T-cell (primary cell): ENCODE measurements at regions not wholly inside any gene's neighbourhood (a gene's known extent, or its start where the extent isn't known, plus 50 kb on each side); places are given as distances from the start of the nearest gene placed in this dataset.
"Not testable (repeated sequence)": the region's sequence is repeated elsewhere in the genome, so short reads cannot be mapped to it uniquely, and the experiment has no call there.

Experiments
- ATAC-seq, 4 experiments: fragments of 200-7000 bp in 3 of 4; fragments of 150-1000 bp in 1 of 4; cut with Tn5 transposase; replicated peaks in 1 of 4; 1 replicate in 3 of 4; 2 replicates in 1 of 4; pipeline ENCODE4 v1.10.0; 2021; ENCODE audit warnings: moderate library complexity in 3 of 4, mild to moderate bottlenecking in 2 of 4, moderate number of reproducible peaks in 1 of 4
- CTCF ChIA-PET, 2 donors: fragments of 300-600 bp; sonication (Branson Sonifier 250); formaldehyde crosslinking; loops; one replicate each; lab custom pipeline; 2022; ENCODE audit warnings: antibody characterized with exemption in 2 of 2; lab: Charles Lee
- POLR2A ChIA-PET, 2 donors: fragments of 300-600 bp; sonication (Branson Sonifier 250); formaldehyde crosslinking; loops; one replicate each; lab custom pipeline; 2022; ENCODE audit warnings: antibody characterized with exemption in 2 of 2; lab: Charles Lee
- DNase-seq, 35 experiments: peaks; one replicate each; pipeline versions ENCODE4 v3.0.0 to v3.0.0-alpha.2; 2013 to 2023
- H3K27ac ChIP-seq: one replicate; pipeline ENCODE4 v1.5.1; 2013; ENCODE audit warnings: low read length
- H3K27me3 ChIP-seq, 2 experiments: replicated peaks in 1 of 2; 1 replicate in 1 of 2; 2 replicates in 1 of 2; pipeline versions ENCODE4 v1.6.1 to v1.7.0; 2013; ENCODE audit warnings: low read length in 1 of 2, mixed read lengths in 1 of 2; ENCODE audit not compliant: control insufficient read depth in 2 of 2, insufficient read depth in 2 of 2; ENCODE audit errors: extremely low read depth in 1 of 2
- H3K36me3 ChIP-seq, 2 donors: 1 replicate in 1 of 2; 2 replicates in 1 of 2; pipeline versions ENCODE4 v1.6.1 to v1.7.0; 2013; ENCODE audit warnings: low read length in 1 of 2; ENCODE audit not compliant: control insufficient read depth in 2 of 2, insufficient read depth in 1 of 2; ENCODE audit errors: extremely low read depth in 1 of 2
- H3K4me1 ChIP-seq, 2 experiments: 1 replicate in 1 of 2; 2 replicates in 1 of 2; pipeline versions ENCODE4 v1.6.1 to v1.7.0; 2013; ENCODE audit warnings: low read length in 2 of 2, mixed read lengths in 1 of 2; ENCODE audit not compliant: insufficient read depth in 2 of 2, control insufficient read depth in 1 of 2; ENCODE audit errors: extremely low read depth in 1 of 2
- H3K4me3 ChIP-seq, 2 donors: 1 replicate in 1 of 2; 2 replicates in 1 of 2; pipeline versions ENCODE4 v1.5.1 to v1.7.0; 2013; ENCODE audit warnings: mild to moderate bottlenecking in 2 of 2, low read length in 1 of 2, moderate library complexity in 1 of 2; ENCODE audit not compliant: control insufficient read depth in 1 of 2; ENCODE audit errors: extremely low read depth in 1 of 2
- H3K9me3 ChIP-seq: 2 replicates; pipeline ENCODE4 v1.7.0; 2013
- H3K27ac Mint-ChIP-seq, 2 donors: one replicate each; pipeline ENCODE4 v1.8.0; 2020 to 2021; ENCODE audit warnings: mild to moderate bottlenecking in 2 of 2, mixed read lengths in 2 of 2
- H3K27me3 Mint-ChIP-seq, 2 donors: one replicate each; pipeline ENCODE4 v1.8.0; 2021 to 2022; ENCODE audit warnings: mixed read lengths in 2 of 2
- H3K36me3 Mint-ChIP-seq: one replicate; pipeline ENCODE4 v1.8.0; 2021; ENCODE audit warnings: mixed read lengths
- H3K4me1 Mint-ChIP-seq, 3 donors: one replicate each; pipeline ENCODE4 v1.8.0; 2020 to 2022; ENCODE audit warnings: mixed read lengths in 3 of 3, mild to moderate bottlenecking in 1 of 3
- H3K4me3 Mint-ChIP-seq, 3 donors: one replicate each; pipeline ENCODE4 v1.8.0; 2020 to 2022; ENCODE audit warnings: mild to moderate bottlenecking in 3 of 3, mixed read lengths in 3 of 3, moderate library complexity in 3 of 3
- H3K9me3 Mint-ChIP-seq, 3 donors: one replicate each; pipeline ENCODE4 v1.8.0; 2020 to 2022; ENCODE audit warnings: mixed read lengths in 3 of 3
- WGBS: methylation state at CpG from one replicate; pipeline ENCODE4 v1.1.5; 2013; ENCODE audit warnings: missing lambda C conversion rate; ENCODE audit not compliant: insufficient coverage; 5-methylcytosine and 5-hydroxymethylcytosine counted together

- H3K4me3 ChIP-seq, result no peak overlapping the region
- WGBS, result 0% methylated on average over 2 of the region's 5 CpGs
Measured at GRCh38 chr1:38190983-38191382, 144.4 kb upstream of the POU3F1 start.

GRCh38 chr1:38187552-38187951, 141.0 kb upstream of the POU3F1 start:
- Histone ChIP-seq H3K27ac (no peak overlapping the region), H3K4me1 (no peaks in the 10 kb centered on the region), H3K4me3 (no peak overlapping the region), H3K27me3 (peaks cover 0 to 22% of the 10 kb centered on the region in 2 experiments), H3K9me3 (no peaks in the 10 kb centered on the region), H3K36me3 (no peaks in the 10 kb centered on the region)
- no peak overlapping the region for H3K27ac Mint-ChIP-seq
- no peak overlapping the region for H3K4me3 Mint-ChIP-seq
- 80% methylated on average over 5 of the region's 9 CpGs for WGBS
- POLR2A ChIA-PET, result no interaction called here
- CTCF ChIA-PET, result no interaction called here
- peaks cover 39 to 55% of the 10 kb centered on the region in 2 donors for H3K27me3 Mint-ChIP-seq
- ATAC-seq (no peak), DNase-seq (no peak)
- no peaks in the 10 kb centered on the region for H3K36me3 Mint-ChIP-seq
- H3K4me1 Mint-ChIP-seq, result no peaks in the 10 kb centered on the region
- no peaks in the 10 kb centered on the region for H3K9me3 Mint-ChIP-seq

More at GRCh38 chr1:38190983-38191382, 144.4 kb upstream of the POU3F1 start:
- ATAC-seq (no peak), DNase-seq (no peak)
- Mint-ChIP-seq H3K4me1 (no peaks in the 10 kb centered on the region), H3K9me3 (no peaks in the 10 kb centered on the region), H3K36me3 (no peaks in the 10 kb centered on the region), H3K27ac (no peak overlapping the region), H3K27me3 (peaks cover 38 to 56% of the 10 kb centered on the region in 2 donors), H3K4me3 (no peak overlapping the region)
- Histone ChIP-seq H3K27ac (no peak overlapping the region), H3K36me3 (no peaks in the 10 kb centered on the region), H3K27me3 (peaks cover 0 to 28% of the 10 kb centered on the region in 2 experiments), H3K4me1 (no peaks in the 10 kb centered on the region), H3K9me3 (no peaks in the 10 kb centered on the region)
- ChIA-PET CTCF (no interaction called here), POLR2A (no interaction called here)

GRCh38 chr1:38186566-38186965, 140.0 kb upstream of the POU3F1 start:
- Histone ChIP-seq H3K36me3 (no peaks in the 10 kb centered on the region), H3K27ac (no peak overlapping the region), H3K9me3 (no peaks in the 10 kb centered on the region), H3K4me1 (no peaks in the 10 kb centered on the region), H3K4me3 (no peak overlapping the region), H3K27me3 (peaks cover 0 to 21% of the 10 kb centered on the region in 2 experiments)
- Mint-ChIP-seq H3K27ac (no peak overlapping the region), H3K27me3 (peaks cover 35 to 50% of the 10 kb centered on the region in 2 donors), H3K9me3 (no peaks in the 10 kb centered on the region), H3K4me1 (no peaks in the 10 kb centered on the region), H3K36me3 (no peaks in the 10 kb centered on the region), H3K4me3 (no peak overlapping the region)
- ChIA-PET CTCF (no interaction called here), POLR2A (no interaction called here)
- no peak for ATAC-seq
- no peak for DNase-seq
- WGBS, result 67% methylated on average over 4 of the region's 5 CpGs

- ChIA-PET CTCF (no interaction called here), POLR2A (no interaction called here)
- Histone ChIP-seq H3K4me3 (no peak overlapping the region), H3K36me3 (no peaks in the 10 kb centered on the region), H3K27ac (no peak overlapping the region), H3K9me3 (no peaks in the 10 kb centered on the region), H3K27me3 (peaks cover 0 to 23% of the 10 kb centered on the region in 2 experiments), H3K4me1 (no peaks in the 10 kb centered on the region)
- peaks cover 33 to 47% of the 10 kb centered on the region in 2 donors for H3K27me3 Mint-ChIP-seq
- no peak for DNase-seq
- no peak overlapping the region for H3K4me3 Mint-ChIP-seq
- H3K9me3 Mint-ChIP-seq, result no peaks in the 10 kb centered on the region
- no peak overlapping the region for H3K27ac Mint-ChIP-seq
- WGBS, result 97% methylated on average over 5 of the region's 7 CpGs
- no peak for ATAC-seq
- H3K36me3 Mint-ChIP-seq, result no peaks in the 10 kb centered on the region
- no peaks in the 10 kb centered on the region for H3K4me1 Mint-ChIP-seq
Measured at GRCh38 chr1:38185913-38186312, 139.3 kb upstream of the POU3F1 start.

- no peak for DNase-seq
Measured at GRCh38 chr1:38183747-38184146, 137.2 kb upstream of the POU3F1 start.

GRCh38 chr1:38183096-38183495, 136.5 kb upstream of the POU3F1 start:
- Mint-ChIP-seq H3K27ac (no peak overlapping the region), H3K4me3 (no peak overlapping the region), H3K4me1 (no peaks in the 10 kb centered on the region), H3K9me3 (peaks cover 0 to 4% (median 0%) of the 10 kb centered on the region in 3 donors), H3K36me3 (no peaks in the 10 kb centered on the region), H3K27me3 (peaks cover 17 to 30% of the 10 kb centered on the region in 2 donors)
- peaks cover 0 to 15% of the 10 kb centered on the region in 2 experiments for H3K27me3 ChIP-seq
- no peak overlapping the region for H3K4me3 ChIP-seq
- H3K36me3 ChIP-seq, result no peaks in the 10 kb centered on the region
- H3K9me3 ChIP-seq, result no peaks in the 10 kb centered on the region
- ChIA-PET CTCF (no interaction called here), POLR2A (no interaction called here)
- no peak overlapping the region for H3K27ac ChIP-seq
- ATAC-seq (no peak), DNase-seq (no peak)
- 64% methylated on average over 6 of the region's 7 CpGs for WGBS
- H3K4me1 ChIP-seq, result no peaks in the 10 kb centered on the region

More at GRCh38 chr1:38183747-38184146, 137.2 kb upstream of the POU3F1 start:
- Mint-ChIP-seq H3K27me3 (peaks cover 22 to 35% of the 10 kb centered on the region in 2 donors), H3K9me3 (peaks cover 0 to 4% (median 0%) of the 10 kb centered on the region in 3 donors), H3K4me1 (no peaks in the 10 kb centered on the region), H3K27ac (no peak overlapping the region), H3K4me3 (no peak overlapping the region), H3K36me3 (no peaks in the 10 kb centered on the region)
- H3K36me3 ChIP-seq, result no peaks in the 10 kb centered on the region
- ChIA-PET POLR2A (interaction anchor here in 1 of 2 donors (0.6 kb wide), 1 partner anchor 780 kb away, joined by 5 read pairs; no protein-coding TSS in a partner anchor), CTCF (no interaction called here)
- H3K4me3 ChIP-seq, result no peak overlapping the region
- no CpG with 5 or more reads among the region's 2 CpGs for WGBS
- ATAC-seq, result no peak
- peaks cover 0 to 16% of the 10 kb centered on the region in 2 experiments for H3K27me3 ChIP-seq
- H3K27ac ChIP-seq, result no peak overlapping the region
- no peaks in the 10 kb centered on the region for H3K9me3 ChIP-seq
- no peaks in the 10 kb centered on the region for H3K4me1 ChIP-seq

GRCh38 chr1:38180388-38180787, 133.8 kb upstream of the POU3F1 start:
- not testable (repeated sequence) for ATAC-seq

More at GRCh38 chr1:38180388-38180787, 133.8 kb upstream of the POU3F1 start:
- H3K36me3 ChIP-seq, H3K4me1 Mint-ChIP-seq, H3K9me3 ChIP-seq, H3K27ac ChIP-seq, DNase-seq, POLR2A ChIA-PET, CTCF ChIA-PET, H3K4me1 ChIP-seq, H3K4me3 Mint-ChIP-seq, H3K36me3 Mint-ChIP-seq, H3K4me3 ChIP-seq, H3K9me3 Mint-ChIP-seq, H3K27ac Mint-ChIP-seq: not testable (repeated sequence)
- peaks cover 0 to 14% of the 10 kb centered on the region in 2 experiments for H3K27me3 ChIP-seq
- WGBS, result no CpG with 5 or more reads among the region's 1 CpG
- peaks cover 7 to 15% of the 10 kb centered on the region in 2 donors for H3K27me3 Mint-ChIP-seq
